Bronchial epithelial cell (primary cell): ENCODE measurements at regions not wholly inside any gene's neighbourhood (a gene's known extent, or its start where the extent isn't known, plus 50 kb on each side); places are given as distances from the start of the nearest gene placed in this dataset.

Experiments used
- DNase-seq: peaks from one replicate; pipeline ENCODE4 v3.0.0-alpha.2; 2010; ENCODE audit warnings: low read depth
- FAIRE-seq: peaks from 2 replicates; lab custom pipeline; 2011; peaks lifted over from hg19 to GRCh38; lab: Jason Lieb, UNC
- H3K27me3 ChIP-seq: 2 replicates; pipeline ENCODE4 v1.5.1; 2011; ENCODE audit warnings: low read length; ENCODE audit not compliant: control insufficient read depth, insufficient read depth
- H3K36me3 ChIP-seq: 2 replicates; pipeline ENCODE4 v1.5.1; 2011; ENCODE audit warnings: low read length; ENCODE audit not compliant: control insufficient read depth, insufficient read depth
- H3K4me3 ChIP-seq: 2 replicates; pipeline ENCODE4 v1.5.1; 2011; ENCODE audit warnings: mild to moderate bottlenecking, low read depth, low read length, control low read depth
- CTCF ChIP-seq: IDR thresholded peaks from 2 replicates; pipeline ENCODE4 v1.5.1; 2011; ENCODE audit warnings: mild to moderate bottlenecking, moderate library complexity, low read length, control low read depth, inconsistent platforms; ENCODE audit not compliant: insufficient read depth, severe bottlenecking

GRCh38 chr9:80025796-80026520 is 454.2 kb downstream of the TLE4 start:
- H3K36me3 ChIP-seq: no peaks in the 10 kb centered on the region

GRCh38 chr9:80025131-80025530 is 453.4 kb downstream of the TLE4 start:
- no peak for TF ChIP-seq CTCF
- no peak overlapping the region for H3K4me3 ChIP-seq
- DNase-seq (no peak), FAIRE-seq (no peak)
- H3K36me3 ChIP-seq: no peaks in the 10 kb centered on the region
- H3K27me3 ChIP-seq: no peaks in the 10 kb centered on the region

More at GRCh38 chr9:80025796-80026520, 454.2 kb downstream of the TLE4 start:
- Histone ChIP-seq H3K27me3 (no peaks in the 10 kb centered on the region), H3K4me3 (no peak overlapping the region)
- no peak for DNase-seq
- no peak for FAIRE-seq
- no peak for TF ChIP-seq CTCF

- Histone ChIP-seq H3K27me3 (no peaks in the 10 kb centered on the region), H3K4me3 (no peak overlapping the region), H3K36me3 (no peaks in the 10 kb centered on the region)
- TF ChIP-seq CTCF: no peak
- FAIRE-seq (no peak), DNase-seq (no peak)
Observed at GRCh38 chr9:80020530-80020929, 448.8 kb downstream of the TLE4 start.

GRCh38 chr9:80020056-80020455 is 448.3 kb downstream of the TLE4 start:
- Histone ChIP-seq H3K27me3 (no peaks in the 10 kb centered on the region), H3K36me3 (no peaks in the 10 kb centered on the region), H3K4me3 (no peak overlapping the region)
- DNase-seq (no peak), FAIRE-seq (no peak)
- TF ChIP-seq CTCF: no peak

- no peak overlapping the region for H3K4me3 ChIP-seq
- no peaks in the 10 kb centered on the region for H3K36me3 ChIP-seq
- H3K27me3 ChIP-seq: no peaks in the 10 kb centered on the region
- DNase-seq: no peak
- no peak for TF ChIP-seq CTCF
- no peak for FAIRE-seq
Observed at GRCh38 chr9:80013891-80014290, 442.1 kb downstream of the TLE4 start.
